Mucosa of descending colon (tissue), 3 donors: ENCODE measurements at regions not wholly inside any gene's neighbourhood (a gene's known extent, or its start where the extent isn't known, plus 50 kb on each side); places are given as distances from the start of the nearest gene placed in this dataset.

Experiments
- ATAC-seq: fragments of 200-7000 bp; cut with Tn5 transposase; one replicate; pipeline ENCODE4 v1.9.1; 2020; ENCODE audit warnings: mild to moderate bottlenecking, moderate library complexity
- DNase-seq, 3 donors: peaks; one replicate each; pipeline ENCODE4 v3.0.0-alpha.2; 2020
- H3K36me3 ChIP-seq: fragments of 200-600 bp; one replicate; pipeline ENCODE4 v1.8.0; 2021; ENCODE audit warnings: low read depth, mild to moderate bottlenecking
- H3K4me1 ChIP-seq: fragments of 200-600 bp; one replicate; pipeline ENCODE4 v1.8.0; 2021; ENCODE audit warnings: low read depth, mild to moderate bottlenecking
- H3K4me3 ChIP-seq: fragments of 200-600 bp; one replicate; pipeline ENCODE4 v1.8.0; 2021; ENCODE audit warnings: mild to moderate bottlenecking
- H3K9me3 ChIP-seq: fragments of 200-600 bp; one replicate; pipeline ENCODE4 v1.8.0; 2021; ENCODE audit warnings: mild to moderate bottlenecking
- CTCF ChIP-seq: fragments of 200-600 bp; IDR thresholded peaks from one replicate; pipeline ENCODE4 v1.8.0; 2022; ENCODE audit warnings: antibody characterized with exemption, mild to moderate bottlenecking
- intact Hi-C, 2 donors: fragments of 100-400 bp; cut with DNase I in 1 of 2; cut with micrococcal nuclease in 1 of 2; formaldehyde crosslinking; loops; one replicate each; pipeline versions ENCODE4 v1.11.0 to v1.11.1; 2022; cut with DNase I, micrococcal nuclease
- donor health status: DM: no; HTN: no; CAD: no; lungs with moderate emphysema.
- donor health status: DM: no; HTN: no; CAD: no.
- donor health status: DM: no; HTN: yes; CAD: no.

- no peak overlapping the region for H3K4me3 ChIP-seq
- H3K36me3 ChIP-seq: no peaks in the 10 kb centered on the region
- no peaks in the 10 kb centered on the region for H3K4me1 ChIP-seq
- intact Hi-C loops: no loop called here
- ATAC-seq: peak; percentile 60
- no peak for TF ChIP-seq CTCF
- no peaks in the 10 kb centered on the region for H3K9me3 ChIP-seq
- no peak for DNase-seq
Measured at GRCh38 chr6:33897189-33897780, 93.5 kb upstream of the MLN start.

- Histone ChIP-seq H3K4me3 (no peak overlapping the region), H3K4me1 (no peaks in the 10 kb centered on the region), H3K36me3 (no peaks in the 10 kb centered on the region), H3K9me3 (no peaks in the 10 kb centered on the region)
- TF ChIP-seq CTCF: no peak
- intact Hi-C loops: no loop called here
- ATAC-seq (no peak), DNase-seq (no peak)
Measured at GRCh38 chr6:33896391-33897188, 92.8 kb upstream of the MLN start.

- no peaks in the 10 kb centered on the region for H3K4me1 ChIP-seq
- no peak overlapping the region for H3K4me3 ChIP-seq
- no peak for TF ChIP-seq CTCF
- DNase-seq (no peak), ATAC-seq (no peak)
- intact Hi-C loops: no loop called here
- H3K36me3 ChIP-seq: no peaks in the 10 kb centered on the region
- H3K9me3 ChIP-seq: no peaks in the 10 kb centered on the region
Measured at GRCh38 chr6:33895988-33896387, 92.2 kb upstream of the MLN start.

GRCh38 chr6:33895296-33895695 is 91.5 kb upstream of the MLN start:
- DNase-seq: no peak
- TF ChIP-seq CTCF: no peak
- H3K36me3 ChIP-seq: no peaks in the 10 kb centered on the region
- H3K4me3 ChIP-seq: no peak overlapping the region
- intact Hi-C loops: no loop called here
- peak; percentile 20 for ATAC-seq
- no peaks in the 10 kb centered on the region for H3K9me3 ChIP-seq
- no peaks in the 10 kb centered on the region for H3K4me1 ChIP-seq

GRCh38 chr6:33894438-33894837 is 90.6 kb upstream of the MLN start:
- TF ChIP-seq CTCF: no peak

More at GRCh38 chr6:33894438-33894837, 90.6 kb upstream of the MLN start:
- no peak for DNase-seq
- Histone ChIP-seq H3K36me3 (no peaks in the 10 kb centered on the region), H3K4me3 (no peak overlapping the region), H3K4me1 (no peaks in the 10 kb centered on the region), H3K9me3 (no peaks in the 10 kb centered on the region)
- intact Hi-C loops: no loop called here
- no peak for ATAC-seq
